SK-N-SH treated with all-trans-retinoic acid at 6 μM for 48 hours (cell line): ENCODE measurements at regions not wholly inside any gene's neighbourhood (a gene's known extent, or its start where the extent isn't known, plus 50 kb on each side); places are given as distances from the start of the nearest gene placed in this dataset.

ENCODE experiments used
- ATAC-seq: fragments of 200-7000 bp; cut with Tn5 transposase; 3 replicates; pipeline ENCODE4 v1.9.1; 2020; ENCODE audit warnings: mild to moderate bottlenecking, moderate library complexity
- ARNTL ChIP-seq: fragments of 450-650 bp; formaldehyde crosslinking; IDR thresholded peaks from 2 replicates; pipeline ENCODE4 v1.5.0; 2020; ENCODE audit warnings: low read depth, mild to moderate bottlenecking, moderate library complexity, borderline replicate concordance
- BACH2 ChIP-seq: fragments of 250-450 bp; sonication (Bioruptor Pico); IDR thresholded peaks from 2 replicates; pipeline ENCODE4 v1.9.0; 2021; ENCODE audit warnings: mild to moderate bottlenecking, borderline replicate concordance
- CSDC2 ChIP-seq: fragments of 250-450 bp; sonication (Bioruptor Pico); IDR thresholded peaks from 2 replicates; pipeline ENCODE4 v1.5.0; 2020; ENCODE audit warnings: mild to moderate bottlenecking, moderate library complexity
- GLIS3 ChIP-seq: fragments of 250-450 bp; sonication (Bioruptor Pico); IDR thresholded peaks from 2 replicates; pipeline ENCODE4 v1.5.0; 2020; ENCODE audit warnings: mild to moderate bottlenecking, moderate library complexity
- ISL1 ChIP-seq: fragments of 250-450 bp; sonication (Bioruptor Pico); IDR thresholded peaks from 2 replicates; pipeline ENCODE4 v2.1.2; 2022; ENCODE audit warnings: mild to moderate bottlenecking, moderate library complexity
- OSR1 ChIP-seq: fragments of 250-450 bp; sonication (Bioruptor Pico); IDR thresholded peaks from 2 replicates; pipeline ENCODE4 v1.8.0; 2022; ENCODE audit warnings: moderate library complexity, mild to moderate bottlenecking, inconsistent platforms
- PPARA ChIP-seq: fragments of 250-450 bp; sonication (Bioruptor Pico); IDR thresholded peaks from 2 replicates; pipeline ENCODE4 v1.5.0; 2020; ENCODE audit warnings: mild to moderate bottlenecking, borderline replicate concordance
- RARB ChIP-seq: fragments of 250-450 bp; sonication (Bioruptor Pico); IDR thresholded peaks from 2 replicates; pipeline ENCODE4 v1.8.0; 2021; ENCODE audit warnings: mild to moderate bottlenecking, moderate library complexity
- SNAI2 ChIP-seq: fragments of 250-450 bp; sonication (Bioruptor Pico); IDR thresholded peaks from 2 replicates; pipeline ENCODE4 v1.5.0; 2020; ENCODE audit warnings: mild to moderate bottlenecking, moderate library complexity
- ZC3H10 ChIP-seq: fragments of 250-450 bp; sonication (Bioruptor Pico); IDR thresholded peaks from 2 replicates; pipeline ENCODE4 v1.5.1; 2021; ENCODE audit warnings: mild to moderate bottlenecking, moderate library complexity
- ZFP3 ChIP-seq: fragments of 250-450 bp; sonication (Bioruptor Pico); IDR thresholded peaks from 2 replicates; pipeline ENCODE4 v1.5.0; 2020; ENCODE audit warnings: mild to moderate bottlenecking, moderate library complexity
- ZFP30 ChIP-seq: fragments of 450-650 bp; formaldehyde crosslinking; IDR thresholded peaks from 2 replicates; pipeline ENCODE4 v1.5.0; 2022; ENCODE audit warnings: mild to moderate bottlenecking, moderate library complexity
- ZNF565 ChIP-seq: fragments of 450-650 bp; formaldehyde crosslinking; conservative IDR thresholded peaks from 2 replicates; pipeline ENCODE4 v1.5.0; 2020; ENCODE audit warnings: low read depth, mild to moderate bottlenecking, moderate library complexity
- ZNF70 ChIP-seq: fragments of 450-650 bp; formaldehyde crosslinking; IDR thresholded peaks from 2 replicates; pipeline ENCODE4 v1.5.0; 2020; ENCODE audit warnings: mild to moderate bottlenecking, moderate library complexity
- ZNF8 ChIP-seq: fragments of 450-650 bp; formaldehyde crosslinking; IDR thresholded peaks from 2 replicates; pipeline ENCODE4 v1.5.0; 2020; ENCODE audit warnings: mild to moderate bottlenecking, moderate library complexity
- TF ChIP-seq, protein P1 (sequence below): fragments of 250-450 bp; sonication (Bioruptor Pico); IDR thresholded peaks from 2 replicates; pipeline ENCODE4 v1.5.1; 2021; ENCODE audit warnings: mild to moderate bottlenecking, moderate library complexity
- TF ChIP-seq, protein P2 (sequence below): fragments of 250-450 bp; sonication (Bioruptor Pico); IDR thresholded peaks from 2 replicates; pipeline ENCODE4 v1.8.0; 2020; ENCODE audit warnings: mild to moderate bottlenecking, moderate library complexity, borderline replicate concordance
- TF ChIP-seq, protein P3 (sequence below): fragments of 250-450 bp; sonication (Bioruptor Pico); IDR thresholded peaks from 2 replicates; pipeline ENCODE4 v1.5.1; 2020; ENCODE audit warnings: low read depth, mild to moderate bottlenecking, moderate library complexity

DNA sequence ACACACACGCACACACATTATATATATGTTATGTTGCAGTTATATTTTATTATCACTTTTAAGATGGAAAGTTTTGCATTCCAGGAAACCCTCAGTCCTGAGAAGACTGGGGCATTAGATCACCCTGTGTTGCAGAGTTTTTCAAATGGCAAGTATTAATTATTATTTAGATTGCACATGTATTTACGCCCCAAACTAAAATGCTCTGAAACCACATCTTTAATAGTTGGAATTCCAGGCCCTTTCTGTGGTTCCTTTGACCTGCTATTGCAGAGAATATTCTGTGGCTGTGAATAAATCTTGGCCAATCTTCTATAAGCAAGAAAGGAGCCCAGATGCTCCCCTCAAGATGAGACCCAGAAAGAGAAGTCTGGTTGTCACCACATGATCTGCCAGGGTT, 427.0 kb upstream of the TNP1 start (continued):
- TF ChIP-seq, protein P1, sequence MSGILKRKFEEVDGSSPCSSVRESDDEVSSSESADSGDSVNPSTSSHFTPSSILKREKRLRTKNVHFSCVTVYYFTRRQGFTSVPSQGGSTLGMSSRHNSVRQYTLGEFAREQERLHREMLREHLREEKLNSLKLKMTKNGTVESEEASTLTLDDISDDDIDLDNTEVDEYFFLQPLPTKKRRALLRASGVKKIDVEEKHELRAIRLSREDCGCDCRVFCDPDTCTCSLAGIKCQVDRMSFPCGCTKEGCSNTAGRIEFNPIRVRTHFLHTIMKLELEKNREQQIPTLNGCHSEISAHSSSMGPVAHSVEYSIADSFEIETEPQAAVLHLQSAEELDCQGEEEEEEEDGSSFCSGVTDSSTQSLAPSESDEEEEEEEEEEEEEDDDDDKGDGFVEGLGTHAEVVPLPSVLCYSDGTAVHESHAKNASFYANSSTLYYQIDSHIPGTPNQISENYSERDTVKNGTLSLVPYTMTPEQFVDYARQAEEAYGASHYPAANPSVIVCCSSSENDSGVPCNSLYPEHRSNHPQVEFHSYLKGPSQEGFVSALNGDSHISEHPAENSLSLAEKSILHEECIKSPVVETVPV (CRISPR knock-in tag): no peak
- TF ChIP-seq ZNF70: no peak
- TF ChIP-seq OSR1 (CRISPR knock-in tag): no peak
- no peak for TF ChIP-seq ZNF565 (CRISPR knock-in tag)
- TF ChIP-seq BACH2 (CRISPR knock-in tag): no peak
- TF ChIP-seq ZC3H10: no peak
- TF ChIP-seq, all 23 proteins: peak for 0

DNA sequence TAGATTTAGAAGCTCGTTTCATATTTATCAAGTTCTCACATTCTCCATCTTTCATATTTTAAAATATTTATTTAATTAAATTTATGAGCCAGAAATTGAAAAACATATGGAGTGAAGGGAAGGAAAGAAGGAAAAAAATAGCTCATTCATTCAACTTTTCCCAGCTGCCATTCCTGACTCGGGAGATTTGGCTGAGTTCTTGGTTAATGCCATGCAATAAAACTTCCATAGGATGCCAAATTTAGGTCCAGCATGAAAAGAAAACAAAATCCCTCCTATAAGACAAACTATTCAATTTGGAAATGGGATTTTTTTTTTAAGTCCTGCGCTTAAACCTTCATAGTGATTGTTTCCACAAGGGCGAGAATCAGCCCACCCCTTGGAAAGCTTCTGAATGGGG, 426.1 kb upstream of the TNP1 start:
- no peak for TF ChIP-seq BACH2 (CRISPR knock-in tag)
- no peak for TF ChIP-seq ZFP30
- TF ChIP-seq ZNF8 (CRISPR knock-in tag): no peak
- no peak for TF ChIP-seq ZNF565 (CRISPR knock-in tag)
- TF ChIP-seq, protein P2, sequence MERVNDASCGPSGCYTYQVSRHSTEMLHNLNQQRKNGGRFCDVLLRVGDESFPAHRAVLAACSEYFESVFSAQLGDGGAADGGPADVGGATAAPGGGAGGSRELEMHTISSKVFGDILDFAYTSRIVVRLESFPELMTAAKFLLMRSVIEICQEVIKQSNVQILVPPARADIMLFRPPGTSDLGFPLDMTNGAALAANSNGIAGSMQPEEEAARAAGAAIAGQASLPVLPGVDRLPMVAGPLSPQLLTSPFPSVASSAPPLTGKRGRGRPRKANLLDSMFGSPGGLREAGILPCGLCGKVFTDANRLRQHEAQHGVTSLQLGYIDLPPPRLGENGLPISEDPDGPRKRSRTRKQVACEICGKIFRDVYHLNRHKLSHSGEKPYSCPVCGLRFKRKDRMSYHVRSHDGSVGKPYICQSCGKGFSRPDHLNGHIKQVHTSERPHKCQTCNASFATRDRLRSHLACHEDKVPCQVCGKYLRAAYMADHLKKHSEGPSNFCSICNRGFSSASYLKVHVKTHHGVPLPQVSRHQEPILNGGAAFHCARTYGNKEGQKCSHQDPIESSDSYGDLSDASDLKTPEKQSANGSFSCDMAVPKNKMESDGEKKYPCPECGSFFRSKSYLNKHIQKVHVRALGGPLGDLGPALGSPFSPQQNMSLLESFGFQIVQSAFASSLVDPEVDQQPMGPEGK (CRISPR knock-in tag): no peak
- no peak for TF ChIP-seq GLIS3 (CRISPR knock-in tag)
- TF ChIP-seq PPARA: no peak
- no peak for TF ChIP-seq CSDC2 (CRISPR knock-in tag)
- TF ChIP-seq ISL1 (CRISPR knock-in tag): no peak
- no peak for TF ChIP-seq SNAI2
- TF ChIP-seq, protein P3, sequence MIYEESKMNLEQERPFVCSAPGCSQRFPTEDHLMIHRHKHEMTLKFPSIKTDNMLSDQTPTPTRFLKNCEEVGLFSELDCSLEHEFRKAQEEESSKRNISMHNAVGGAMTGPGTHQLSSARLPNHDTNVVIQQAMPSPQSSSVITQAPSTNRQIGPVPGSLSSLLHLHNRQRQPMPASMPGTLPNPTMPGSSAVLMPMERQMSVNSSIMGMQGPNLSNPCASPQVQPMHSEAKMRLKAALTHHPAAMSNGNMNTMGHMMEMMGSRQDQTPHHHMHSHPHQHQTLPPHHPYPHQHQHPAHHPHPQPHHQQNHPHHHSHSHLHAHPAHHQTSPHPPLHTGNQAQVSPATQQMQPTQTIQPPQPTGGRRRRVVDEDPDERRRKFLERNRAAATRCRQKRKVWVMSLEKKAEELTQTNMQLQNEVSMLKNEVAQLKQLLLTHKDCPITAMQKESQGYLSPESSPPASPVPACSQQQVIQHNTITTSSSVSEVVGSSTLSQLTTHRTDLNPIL (CRISPR knock-in tag): no peak
- no peak for TF ChIP-seq ARNTL (CRISPR knock-in tag)
- TF ChIP-seq ZFP3 (CRISPR knock-in tag): no peak
- TF ChIP-seq RARB (CRISPR knock-in tag): no peak
- TF ChIP-seq, all 23 proteins: peak for 0
- ATAC-seq: no peak

DNA sequence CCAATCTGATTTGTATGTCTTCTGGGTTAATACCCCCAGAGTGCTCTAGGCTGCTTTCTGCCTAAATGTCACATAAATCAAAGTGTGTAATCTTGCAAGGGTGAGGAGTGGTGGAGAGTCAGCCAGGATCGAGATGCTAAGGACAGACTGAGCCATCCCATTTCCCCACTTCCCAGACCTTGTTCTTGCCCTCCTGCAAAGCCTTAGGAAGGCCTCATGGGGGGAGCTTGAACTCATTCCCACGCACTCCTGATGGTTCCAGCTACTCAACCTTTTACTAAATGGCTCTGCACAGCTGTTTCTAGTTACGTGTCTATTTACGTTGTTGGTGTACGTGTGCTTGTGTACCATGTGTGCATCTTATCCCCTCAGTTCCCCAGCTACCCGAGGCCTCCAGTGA, 423.6 kb upstream of the TNP1 start:
- no peak for ATAC-seq
- TF ChIP-seq, protein P3 (CRISPR knock-in tag): no peak
- no peak for TF ChIP-seq ZNF565 (CRISPR knock-in tag)
- TF ChIP-seq ARNTL (CRISPR knock-in tag): no peak
- TF ChIP-seq ZC3H10: no peak
- no peak for TF ChIP-seq OSR1 (CRISPR knock-in tag)
- TF ChIP-seq ZFP30: no peak
- TF ChIP-seq, protein P1 (CRISPR knock-in tag): no peak
- TF ChIP-seq GLIS3 (CRISPR knock-in tag): no peak

DNA sequence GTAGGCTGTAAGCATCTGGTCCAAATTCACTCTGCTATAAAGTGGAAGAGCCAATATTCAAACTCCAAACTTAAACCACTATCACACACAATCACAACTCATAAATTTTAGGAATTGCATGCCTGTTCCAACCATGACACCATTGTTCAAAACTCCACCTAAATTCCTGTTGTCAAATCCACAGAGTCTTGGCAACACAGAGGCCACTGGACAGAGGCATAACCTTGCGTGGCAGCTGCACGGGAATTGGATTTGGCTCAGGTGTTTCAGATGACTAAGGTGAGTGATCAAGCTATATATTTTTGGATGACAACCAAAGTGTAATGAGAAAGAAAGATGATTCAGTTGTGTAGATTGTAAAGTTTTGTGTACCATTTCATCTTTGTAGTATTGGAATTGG, 422.7 kb upstream of the TNP1 start:
- TF ChIP-seq OSR1 (CRISPR knock-in tag): no peak
- no peak for ATAC-seq

DNA sequence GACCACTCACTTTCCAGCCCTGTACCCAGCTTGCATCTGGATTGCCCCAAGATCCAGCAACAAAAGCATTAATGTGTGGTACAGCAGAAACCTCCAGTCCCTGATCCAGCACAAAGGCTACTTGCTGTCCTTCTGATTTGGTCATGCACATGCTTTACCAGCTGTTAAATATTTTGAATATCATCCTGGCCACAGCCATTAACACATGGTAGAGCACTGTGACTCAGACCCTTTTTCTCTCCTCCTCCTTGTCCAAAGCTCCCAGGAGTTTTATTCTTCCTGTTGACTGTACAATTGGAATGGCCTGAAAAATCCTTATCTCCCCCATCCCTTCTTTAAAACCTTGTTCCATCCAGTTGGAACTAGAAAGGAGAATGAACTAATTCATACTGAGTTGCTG, 419.7 kb upstream of the TNP1 start:
- TF ChIP-seq ZNF565 (CRISPR knock-in tag) (no peak), ZNF8 (CRISPR knock-in tag) (no peak)
- ATAC-seq: peak; percentile 75
